NCI-H1105 treated with DMSO at 0.1 percent for 48 hours (cell line): ENCODE measurements at regions not wholly inside any gene's neighbourhood (a gene's known extent, or its start where the extent isn't known, plus 50 kb on each side); places are given as distances from the start of the nearest gene placed in this dataset.
"Not testable (repeated sequence)": the region's sequence is repeated elsewhere in the genome, so short reads cannot be mapped to it uniquely, and the experiment has no call there.

Source experiments
- DNase-seq: peaks from one replicate; lab custom pipeline; 2025; lab: John Stamatoyannopoulos, UW

DNA sequence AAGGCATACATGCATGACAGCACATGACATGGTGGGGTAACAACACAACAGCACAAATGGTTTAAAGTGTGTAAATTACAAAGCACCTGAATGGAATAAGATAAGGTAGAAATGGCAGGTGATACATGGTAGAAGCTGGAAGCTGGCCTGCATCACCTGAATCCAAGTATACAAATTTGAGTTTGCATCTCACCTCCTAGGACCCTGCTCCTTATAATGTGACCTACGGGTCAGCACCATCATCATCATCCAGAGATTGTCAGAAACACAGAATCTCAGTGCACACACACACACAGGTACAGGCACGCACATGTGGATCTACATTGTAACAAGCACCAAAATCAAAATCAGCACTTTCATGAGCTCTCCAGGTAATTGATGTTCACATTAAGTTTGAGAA lies 1048.2 kb upstream of the AUTS2 start:
- no peak for DNase-seq

DNA sequence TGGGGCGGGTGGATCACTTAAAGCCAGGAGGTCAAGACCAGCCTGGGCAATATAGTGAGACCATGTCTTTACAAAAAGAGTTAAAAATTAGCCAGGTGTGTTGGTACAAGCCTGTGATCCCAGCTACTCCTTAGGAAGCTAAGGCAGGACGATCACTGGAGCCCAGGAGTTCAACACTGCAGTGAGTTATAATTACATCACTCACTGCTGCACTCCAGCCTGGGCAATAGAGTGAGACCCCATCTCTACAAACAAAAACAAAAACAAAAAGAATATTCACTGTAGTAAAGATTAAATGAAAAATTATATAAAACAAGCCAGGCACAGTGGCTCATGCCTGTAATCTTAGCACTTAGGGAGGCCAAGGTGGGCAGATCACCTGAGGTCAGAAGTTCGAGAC lies 1047.6 kb upstream of the AUTS2 start:
- DNase-seq, result no peak

DNA sequence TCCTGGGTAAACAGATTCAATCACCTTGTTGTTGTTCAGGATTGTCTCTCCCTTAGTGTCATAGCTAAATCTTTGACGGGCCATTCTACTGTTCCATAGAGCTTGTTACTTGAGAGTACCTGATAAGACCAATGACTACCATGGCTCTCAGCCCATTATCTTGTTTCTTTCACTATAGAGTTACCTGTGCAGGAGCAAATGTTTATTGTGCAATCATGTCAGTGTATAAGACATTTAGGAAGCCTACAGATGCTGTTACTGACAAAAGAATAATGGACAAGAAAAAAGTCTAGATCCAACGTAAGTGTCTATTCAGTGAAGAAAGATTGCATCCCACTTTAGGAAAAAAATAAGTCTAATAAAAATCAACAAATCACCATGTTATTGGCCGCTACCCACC lies 1041.7 kb upstream of the AUTS2 start:
- DNase-seq, result no peak

- no peak for DNase-seq
These were observed 1038.8 kb upstream of the AUTS2 start for GRCh38 chr7:68559518-68559917.

DNA sequence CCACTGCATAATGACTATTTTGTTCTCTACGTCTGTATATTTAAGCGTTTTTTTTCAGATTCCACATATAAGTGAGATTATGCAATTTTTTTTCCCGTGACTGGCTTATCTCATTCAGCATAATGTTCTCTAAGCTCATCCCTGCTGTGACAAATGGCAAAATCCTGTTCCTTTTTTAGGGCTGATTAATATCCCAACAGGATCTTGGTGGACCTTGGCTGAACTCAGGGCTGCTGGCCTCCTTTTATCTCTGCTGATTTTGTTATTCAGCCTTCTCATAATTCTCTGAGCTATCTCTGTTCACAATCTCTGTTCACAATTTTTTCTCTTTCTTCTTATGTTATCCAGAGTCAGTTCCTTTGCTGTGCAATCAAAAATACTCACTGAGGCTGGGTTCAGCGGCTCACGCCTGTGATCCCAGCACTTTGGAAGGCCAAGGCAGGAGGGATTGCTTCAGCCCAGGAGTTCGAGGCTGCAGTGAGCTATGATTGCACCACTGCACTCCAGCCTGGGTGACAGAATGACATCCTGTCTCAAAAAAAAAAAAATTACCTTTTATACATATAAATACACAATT lies 1035.9 kb upstream of the AUTS2 start:
- DNase-seq, result no peak

DNA sequence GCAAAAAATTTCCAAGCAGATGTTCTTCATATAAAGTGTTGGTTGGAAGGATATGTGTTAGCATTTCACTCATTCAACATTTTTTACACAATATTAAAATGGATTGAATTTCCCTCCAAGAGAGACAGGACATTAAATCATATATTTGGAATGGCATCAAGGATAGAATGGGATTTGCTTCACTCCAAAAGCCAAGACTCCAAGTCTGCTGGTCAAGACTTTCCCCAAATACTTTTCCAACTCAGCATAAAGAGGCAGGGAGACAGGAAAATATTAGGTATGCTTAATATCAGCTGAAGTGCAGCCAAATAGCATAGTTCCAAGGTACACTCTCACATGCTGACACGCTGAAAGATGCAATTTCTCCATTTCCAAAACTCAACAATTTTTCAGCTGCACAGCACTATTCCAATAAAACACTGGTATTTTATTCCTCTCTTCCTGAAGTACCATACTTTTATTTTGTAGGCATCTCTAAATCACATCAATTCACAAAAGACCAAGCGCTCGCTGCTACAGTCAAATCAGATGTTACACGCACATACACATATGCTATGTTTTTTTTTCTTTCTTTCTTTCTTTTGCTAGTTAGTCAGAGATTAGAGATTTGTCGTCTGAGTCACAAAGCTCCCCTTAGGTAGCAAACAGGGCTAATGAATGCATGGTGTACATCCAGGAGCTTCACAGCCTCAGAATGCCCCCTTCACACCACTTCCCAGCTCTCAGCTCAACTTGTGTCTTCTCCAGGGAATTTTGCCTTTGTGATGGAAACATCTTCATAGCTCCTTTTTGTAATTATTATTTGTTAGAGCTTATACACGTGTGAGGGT lies 1033.8 kb upstream of the AUTS2 start:
- no peak for DNase-seq

DNA sequence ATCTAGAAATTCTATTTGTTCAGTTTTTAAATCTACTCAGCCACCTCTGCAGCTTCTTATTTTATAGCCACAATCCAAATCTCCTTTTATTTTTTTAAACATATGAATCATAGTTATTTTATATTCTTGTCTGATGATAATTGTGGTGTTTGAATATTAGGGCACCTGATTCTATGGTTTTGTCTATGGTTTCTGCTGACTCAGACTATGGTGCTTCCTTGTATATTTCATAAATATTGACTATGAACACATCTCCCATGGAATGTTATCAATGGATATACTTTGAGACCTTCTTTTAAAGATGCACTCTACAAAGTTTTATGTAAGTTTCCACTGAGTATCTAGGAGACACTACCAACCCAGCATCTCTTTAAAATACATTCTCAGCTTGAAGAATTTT lies 1027.0 kb upstream of the AUTS2 start:
- no peak for DNase-seq

GRCh38 chr7:68573271-68574005 lies 1024.8 kb upstream of the AUTS2 start:
- peak; percentile 82 for DNase-seq

GRCh38 chr7:68576366-68576765 lies 1021.9 kb upstream of the AUTS2 start:
- DNase-seq, result no peak

- no peak for DNase-seq
These were observed 1016.9 kb upstream of the AUTS2 start for GRCh38 chr7:68581417-68581816.

GRCh38 chr7:68587599-68587998 lies 1010.7 kb upstream of the AUTS2 start:
- no peak for DNase-seq

DNA sequence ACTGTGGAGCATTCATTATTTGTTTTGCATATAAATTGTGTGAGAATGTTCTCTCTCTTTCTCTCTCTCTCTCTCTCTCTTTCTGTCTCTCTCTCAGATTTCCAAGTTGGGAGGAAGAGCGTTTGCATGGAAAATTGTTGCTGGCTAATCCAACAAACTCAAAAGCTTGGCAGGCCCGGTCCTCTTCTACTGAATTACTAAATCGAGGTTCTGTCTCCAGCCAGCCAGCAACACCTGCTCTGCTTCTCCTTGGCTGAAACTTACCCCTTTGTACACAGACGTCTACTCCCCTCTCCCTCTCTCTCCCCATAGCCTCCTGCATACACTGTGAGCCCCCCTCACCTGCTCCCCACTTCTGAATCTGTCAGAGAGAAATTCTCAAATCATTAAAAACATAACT lies 996.4 kb upstream of the AUTS2 start:
- DNase-seq, result no peak

GRCh38 chr7:68604541-68604940 lies 993.7 kb upstream of the AUTS2 start:
- no peak for DNase-seq

- no peak for DNase-seq
These were observed 987.6 kb upstream of the AUTS2 start for GRCh38 chr7:68610701-68611100.

GRCh38 chr7:68613405-68613804 lies 984.9 kb upstream of the AUTS2 start:
- peak; percentile 44 for DNase-seq

GRCh38 chr7:68613897-68614296 lies 984.4 kb upstream of the AUTS2 start:
- DNase-seq, result no peak

DNA sequence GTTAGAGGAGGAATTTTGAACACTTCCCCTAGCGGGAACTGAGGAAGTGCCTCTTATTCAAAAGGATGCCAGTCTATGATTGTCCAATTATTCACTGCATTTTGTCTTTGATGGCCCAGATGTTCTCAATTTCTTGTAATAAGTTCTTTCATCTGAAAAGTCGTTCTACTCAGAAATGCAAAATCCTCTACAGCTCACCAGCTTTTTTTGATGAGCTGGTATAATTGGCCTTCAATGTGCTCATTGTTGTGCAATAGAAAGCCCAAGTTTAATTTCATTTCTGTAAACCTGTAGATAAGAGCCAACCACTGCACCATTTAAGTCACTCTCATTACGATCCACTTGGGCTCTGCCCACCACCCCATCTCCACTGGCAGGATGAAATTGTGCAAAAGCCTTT lies 978.7 kb upstream of the AUTS2 start:
- no peak for DNase-seq

- no peak for DNase-seq
These were observed 975.8 kb upstream of the AUTS2 start for GRCh38 chr7:68622500-68622899.

DNA sequence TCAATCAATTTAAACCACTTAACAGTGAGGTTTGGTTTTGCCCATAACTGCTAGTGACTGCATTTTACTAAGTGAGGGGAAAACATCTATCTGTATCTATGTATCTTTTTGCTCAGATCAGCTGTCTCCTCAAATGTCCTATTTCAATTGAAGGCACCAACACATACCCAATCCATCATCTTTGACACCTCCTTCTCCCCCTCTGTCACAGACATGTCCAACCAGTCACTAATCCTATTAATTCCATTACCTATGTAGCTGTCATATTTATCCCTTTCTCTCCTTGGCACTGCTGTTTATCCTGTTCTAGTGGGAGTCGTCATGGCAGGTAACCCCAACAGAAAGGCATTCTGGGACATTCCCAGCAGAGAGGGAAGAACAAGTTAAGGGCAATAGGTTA lies 975.2 kb upstream of the AUTS2 start:
- no peak for DNase-seq

DNA sequence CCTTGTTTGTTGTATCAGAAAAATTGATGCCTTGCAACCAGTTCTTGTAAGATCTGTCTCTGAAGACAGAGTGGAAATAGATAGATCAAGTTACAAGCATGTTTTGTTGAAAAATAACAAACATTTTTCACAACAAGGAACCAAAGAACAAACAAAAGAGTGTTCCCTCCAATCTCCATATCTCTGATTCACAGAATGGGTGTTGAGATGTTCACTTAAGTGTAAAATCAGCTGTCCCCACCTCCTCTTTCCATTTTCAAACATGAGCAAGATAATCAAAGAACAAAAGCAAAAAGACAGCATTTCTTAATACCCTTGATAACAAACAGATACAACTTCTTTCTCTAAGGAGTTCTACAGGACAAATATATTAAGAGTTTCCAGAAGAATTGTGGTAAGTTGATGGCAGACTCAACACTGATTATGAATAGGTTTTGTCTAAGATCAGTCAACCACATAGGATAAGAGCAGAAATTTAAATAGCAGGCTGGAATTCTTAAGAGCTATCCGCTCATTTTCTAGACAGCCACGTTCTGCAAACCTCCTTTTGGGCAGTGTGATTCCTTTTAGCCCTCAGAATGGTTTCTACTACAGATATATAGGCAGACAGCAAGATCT lies 970.9 kb upstream of the AUTS2 start:
- DNase-seq, result no peak

DNA sequence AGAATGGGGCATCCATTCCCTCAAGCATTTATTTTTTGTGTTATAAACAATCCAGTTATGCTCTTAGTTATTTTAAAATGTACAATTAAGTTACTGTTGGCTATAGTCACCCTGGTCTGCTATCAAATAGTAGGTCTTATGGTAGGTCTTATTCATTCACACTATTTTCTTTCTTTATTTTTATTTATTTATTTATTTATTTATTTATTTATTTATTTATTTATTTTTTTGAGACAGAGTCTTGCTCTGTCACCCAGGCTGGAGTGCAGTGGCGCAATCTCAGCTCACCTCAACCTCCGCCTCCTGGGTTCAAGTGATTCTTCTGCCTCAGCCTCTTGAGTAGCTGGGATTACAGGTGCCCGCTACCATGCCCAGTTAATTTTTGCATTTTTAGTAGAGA lies 967.4 kb upstream of the AUTS2 start:
- DNase-seq, result not testable (repeated sequence)

GRCh38 chr7:68640103-68640502 lies 958.2 kb upstream of the AUTS2 start:
- DNase-seq, result no peak

DNA sequence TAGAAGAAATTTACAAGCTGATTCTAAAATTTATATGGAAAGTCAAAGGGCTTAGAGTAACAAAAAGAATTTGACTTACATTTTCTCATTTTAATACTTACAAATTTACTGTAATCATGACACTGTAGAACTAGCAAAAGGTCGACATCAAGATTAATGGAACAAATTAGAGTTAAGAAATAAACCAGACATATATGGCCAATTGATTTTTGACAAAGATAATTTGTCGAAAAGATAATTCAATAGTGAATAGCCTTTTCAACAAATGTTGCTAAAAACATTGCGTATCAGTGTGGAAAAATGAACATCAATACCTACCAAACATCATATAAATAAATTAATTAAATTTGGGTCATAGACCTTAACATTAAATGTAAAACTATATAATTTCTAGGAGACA lies 955.5 kb upstream of the AUTS2 start:
- DNase-seq, result no peak
